ENCODE measurements at regions not wholly inside any gene's neighbourhood (a gene's known extent, or its start where the extent isn't known, plus 50 kb on each side); places are given as distances from the start of the nearest gene placed in this dataset.
A peak's percentile ranks its signal among the peaks of the same experiment; 100 is the strongest.

DNA sequence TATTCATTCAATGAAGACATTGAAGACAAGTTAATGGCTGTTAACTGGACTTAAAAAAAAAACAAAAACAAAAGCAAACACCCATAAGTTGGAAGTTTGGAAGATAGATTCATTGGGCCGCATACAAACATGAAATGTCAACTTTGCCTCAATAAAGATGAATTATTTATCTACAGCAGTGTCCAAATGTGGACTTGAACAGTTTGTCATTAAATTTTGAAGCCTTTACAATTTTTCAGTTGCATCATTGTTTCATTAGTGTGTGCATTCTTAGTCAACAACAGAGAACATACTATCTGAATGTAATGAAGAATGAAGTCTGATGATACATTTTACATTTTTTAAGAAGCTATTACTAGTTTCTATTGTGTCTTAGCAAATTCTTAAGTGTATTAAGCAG lies 152.1 kb downstream of the SLIT2 start:
- no peak for ATAC-seq

- ATAC-seq: no peak
Measured at GRCh38 chr4:20408611-20409010, 156.9 kb downstream of the SLIT2 start.

DNA sequence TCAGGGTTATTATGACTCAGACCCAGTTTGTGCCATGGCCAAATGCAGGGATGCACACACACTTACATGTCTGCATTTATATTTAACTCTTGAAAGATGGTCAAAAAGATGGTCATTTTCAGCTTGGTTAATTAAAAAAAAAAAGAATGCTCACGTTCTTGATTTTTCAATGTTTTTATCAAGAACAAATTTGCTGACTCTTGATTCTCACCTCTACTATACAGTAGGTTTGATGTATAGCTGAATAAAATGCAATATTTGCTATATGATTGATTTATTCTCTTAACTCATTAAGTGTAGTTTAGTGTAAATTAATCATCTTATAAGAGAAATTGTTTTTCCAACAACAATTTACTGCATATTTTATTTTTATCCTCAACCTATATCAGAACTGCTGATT lies 160.4 kb downstream of the SLIT2 start:
- ATAC-seq: no peak

- no peak for ATAC-seq
Measured at GRCh38 chr4:20416800-20417199, 165.1 kb downstream of the SLIT2 start.

DNA sequence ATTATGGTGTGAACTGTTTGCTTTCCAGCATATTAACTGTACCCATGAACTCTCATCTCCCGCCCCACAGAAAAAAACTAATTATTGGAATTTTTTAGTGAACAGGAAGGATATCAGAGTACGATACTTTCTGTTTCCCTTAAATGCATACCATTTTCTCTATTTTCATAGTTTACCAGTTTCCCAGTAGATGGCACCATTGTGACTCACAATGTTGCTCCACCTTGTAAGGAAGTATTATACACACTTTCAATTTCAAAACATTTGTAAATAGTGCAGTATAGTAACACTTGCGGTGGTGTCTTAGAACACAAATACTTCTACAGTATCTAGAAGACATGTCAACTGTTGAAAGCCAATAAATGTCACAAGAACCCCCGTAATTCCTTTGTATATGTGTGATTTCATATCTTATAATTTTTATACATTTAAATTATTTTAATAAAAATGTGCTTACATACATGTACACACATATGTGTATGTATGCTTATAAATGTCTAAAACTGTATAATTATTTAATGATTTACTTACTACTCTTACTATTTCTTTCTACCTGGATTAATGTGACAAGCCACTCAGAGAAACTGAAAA lies 167.3 kb downstream of the SLIT2 start:
- ATAC-seq: peak; percentile 83

DNA sequence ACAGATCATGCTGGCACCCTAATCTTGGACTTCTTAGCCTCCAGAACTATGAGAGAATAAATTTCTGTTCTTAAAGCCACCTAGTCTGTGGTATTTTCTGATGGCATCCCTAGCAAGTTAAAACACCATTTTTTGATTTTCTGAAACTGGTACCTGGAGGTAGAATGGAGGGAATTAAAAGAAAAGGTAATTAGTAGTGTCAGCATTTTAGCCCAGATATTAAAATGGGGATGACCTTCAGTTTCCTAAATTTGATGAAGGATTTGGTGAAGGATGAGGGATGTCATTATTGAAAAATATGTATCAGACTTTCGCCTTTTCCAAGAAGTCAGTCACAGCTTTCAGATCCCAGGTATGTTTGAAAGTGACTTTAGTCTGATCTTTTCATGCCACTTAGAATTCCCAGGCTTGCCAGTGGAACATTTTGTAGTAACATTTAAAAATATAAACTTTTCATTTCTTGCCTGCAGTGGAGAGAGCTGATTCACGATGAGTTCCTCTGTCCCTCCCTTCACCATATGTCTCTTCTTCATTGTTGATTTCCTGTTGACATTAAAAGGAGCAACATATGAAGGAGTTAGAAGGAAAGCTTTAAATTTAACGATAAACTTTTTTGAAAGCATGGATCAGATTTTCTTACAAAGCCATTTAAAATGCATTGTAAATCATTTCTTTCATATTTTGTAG lies 169.4 kb downstream of the SLIT2 start:
- no peak for ATAC-seq

DNA sequence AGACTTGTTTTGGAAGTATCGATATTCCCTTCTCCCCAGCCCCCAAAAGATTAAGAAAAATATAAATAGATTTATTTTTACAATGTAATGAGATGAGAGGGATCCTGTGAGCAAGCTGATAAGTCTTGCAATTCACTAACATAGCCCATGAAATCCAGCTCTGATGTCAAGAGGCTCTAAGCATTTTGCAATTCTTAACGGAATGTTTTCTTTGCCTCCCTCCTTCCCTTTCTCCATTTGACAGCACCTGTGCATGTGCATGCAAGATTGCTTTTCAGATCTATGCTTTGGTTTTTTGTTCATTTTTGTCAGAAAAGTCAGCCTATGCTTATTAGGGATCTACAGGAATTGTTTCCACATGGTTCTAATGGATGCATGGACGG lies 169.9 kb downstream of the SLIT2 start:
- ATAC-seq: no peak

DNA sequence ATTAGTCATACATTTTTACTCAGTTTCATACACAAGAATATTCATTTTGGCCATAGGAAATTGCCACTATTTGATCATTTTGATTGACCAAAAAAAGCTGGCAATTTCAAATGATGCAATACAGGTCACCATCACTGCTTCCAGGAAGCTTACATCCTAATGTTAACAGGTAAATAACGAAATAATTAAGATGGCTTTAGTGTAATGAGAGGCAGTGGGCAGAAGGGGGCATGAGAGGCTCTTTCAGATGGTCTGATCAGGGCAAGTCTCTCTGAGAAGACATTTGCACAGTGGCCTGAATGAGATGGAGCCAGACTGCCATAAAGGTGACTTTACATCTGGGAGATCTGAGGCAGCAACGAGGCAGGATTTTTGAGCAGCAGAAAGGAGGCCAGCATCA lies 170.7 kb downstream of the SLIT2 start:
- ATAC-seq: peak; percentile 65

DNA sequence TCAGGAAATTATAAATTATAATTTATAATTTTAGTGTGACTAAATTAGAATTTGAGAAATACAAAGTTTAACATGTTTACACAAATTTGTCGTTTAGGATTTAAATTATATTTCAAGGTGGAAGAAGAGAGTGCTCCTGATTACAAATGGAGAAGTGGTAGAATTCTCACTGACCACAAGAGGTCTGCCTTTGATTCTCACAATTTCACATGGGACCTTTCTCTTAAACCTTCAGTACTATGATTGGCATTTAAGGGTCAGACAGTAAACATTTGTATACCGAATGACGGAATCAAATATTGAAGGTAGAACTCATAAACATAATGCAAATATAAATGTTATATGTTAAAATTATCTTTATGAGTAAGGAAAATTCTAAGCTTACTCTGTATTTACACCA lies 171.7 kb downstream of the SLIT2 start:
- no peak for ATAC-seq

DNA sequence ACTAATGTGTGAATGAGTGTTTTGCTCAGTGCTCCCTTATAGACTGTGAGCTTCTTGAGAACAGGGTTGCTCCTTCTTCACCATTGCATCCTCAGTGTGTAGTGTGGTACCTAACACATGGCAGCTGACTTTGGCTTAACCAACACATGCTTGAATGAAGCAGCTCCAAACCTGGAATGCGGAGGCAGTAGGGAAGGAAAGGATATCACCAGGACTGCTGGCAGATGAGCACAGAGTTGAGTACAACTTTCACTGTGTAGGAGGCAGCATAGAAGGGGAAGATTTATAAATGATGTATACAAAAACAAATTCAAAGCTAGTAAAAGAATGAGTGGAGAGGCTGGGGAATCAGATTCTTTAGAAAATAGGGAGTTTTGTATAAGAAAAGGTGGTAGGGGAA lies 174.3 kb downstream of the SLIT2 start:
- ATAC-seq: no peak

GRCh38 chr4:20428436-20429160 lies 176.9 kb downstream of the SLIT2 start:
- no peak for ATAC-seq

DNA sequence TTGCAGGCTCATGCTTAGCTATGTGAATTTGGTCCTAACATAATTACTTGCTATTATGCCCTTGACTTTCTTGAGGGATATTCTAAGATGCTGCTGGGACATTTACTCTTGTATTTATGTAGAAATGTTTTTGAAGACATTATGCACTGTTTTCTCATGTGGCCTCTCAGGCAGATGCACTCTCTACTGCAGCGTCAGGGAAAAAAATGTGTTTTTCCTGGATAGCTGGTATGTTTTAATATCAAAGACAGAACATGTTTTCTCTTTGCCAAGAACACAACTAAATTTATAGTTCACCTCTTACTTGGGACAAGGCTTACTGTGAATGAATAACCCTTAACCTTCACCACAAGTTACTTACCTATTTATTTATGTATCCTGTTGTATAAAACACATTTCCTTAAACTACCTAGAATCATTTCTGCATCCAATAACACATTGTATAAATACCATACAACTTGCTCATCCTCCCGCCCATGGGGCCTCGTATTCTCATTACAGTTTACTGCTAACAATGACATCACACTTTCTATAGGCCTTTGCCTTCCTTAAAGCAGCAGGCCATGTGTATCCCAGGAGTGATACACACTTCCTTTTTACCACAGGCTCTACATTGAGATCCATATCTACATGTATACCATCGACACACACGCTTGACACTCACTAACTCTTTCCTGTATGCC lies 178.7 kb downstream of the SLIT2 start:
- ATAC-seq: no peak

GRCh38 chr4:20431543-20431951 lies 179.8 kb downstream of the SLIT2 start:
- no peak for ATAC-seq

- ATAC-seq: no peak
Measured at GRCh38 chr4:20432088-20432487, 180.4 kb downstream of the SLIT2 start.

- ATAC-seq: no peak
Measured at GRCh38 chr4:20433097-20433705, 181.5 kb downstream of the SLIT2 start.

DNA sequence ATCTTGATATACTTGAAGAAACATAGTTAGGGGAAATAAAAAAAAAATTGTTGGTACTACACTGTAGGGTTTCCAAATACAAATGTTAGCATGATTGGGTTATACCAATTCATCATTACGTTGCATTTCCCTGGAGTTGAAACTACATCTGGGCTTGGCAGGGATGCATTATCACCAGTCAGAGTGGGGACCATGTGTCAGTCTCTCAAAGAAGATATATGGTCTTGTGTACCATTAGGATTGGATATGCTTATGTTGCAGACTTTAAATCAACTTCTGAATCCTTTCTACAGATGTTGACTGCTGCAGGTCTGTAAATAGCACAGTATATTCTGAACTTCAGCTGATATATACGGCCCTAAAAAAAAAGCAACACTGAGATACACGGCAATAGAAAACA lies 188.5 kb downstream of the SLIT2 start:
- no peak for ATAC-seq

- ATAC-seq: no peak
Measured at GRCh38 chr4:20443015-20443805, 191.5 kb downstream of the SLIT2 start.

- no peak for ATAC-seq
Measured at GRCh38 chr4:20444599-20445337, 193.1 kb downstream of the SLIT2 start.

DNA sequence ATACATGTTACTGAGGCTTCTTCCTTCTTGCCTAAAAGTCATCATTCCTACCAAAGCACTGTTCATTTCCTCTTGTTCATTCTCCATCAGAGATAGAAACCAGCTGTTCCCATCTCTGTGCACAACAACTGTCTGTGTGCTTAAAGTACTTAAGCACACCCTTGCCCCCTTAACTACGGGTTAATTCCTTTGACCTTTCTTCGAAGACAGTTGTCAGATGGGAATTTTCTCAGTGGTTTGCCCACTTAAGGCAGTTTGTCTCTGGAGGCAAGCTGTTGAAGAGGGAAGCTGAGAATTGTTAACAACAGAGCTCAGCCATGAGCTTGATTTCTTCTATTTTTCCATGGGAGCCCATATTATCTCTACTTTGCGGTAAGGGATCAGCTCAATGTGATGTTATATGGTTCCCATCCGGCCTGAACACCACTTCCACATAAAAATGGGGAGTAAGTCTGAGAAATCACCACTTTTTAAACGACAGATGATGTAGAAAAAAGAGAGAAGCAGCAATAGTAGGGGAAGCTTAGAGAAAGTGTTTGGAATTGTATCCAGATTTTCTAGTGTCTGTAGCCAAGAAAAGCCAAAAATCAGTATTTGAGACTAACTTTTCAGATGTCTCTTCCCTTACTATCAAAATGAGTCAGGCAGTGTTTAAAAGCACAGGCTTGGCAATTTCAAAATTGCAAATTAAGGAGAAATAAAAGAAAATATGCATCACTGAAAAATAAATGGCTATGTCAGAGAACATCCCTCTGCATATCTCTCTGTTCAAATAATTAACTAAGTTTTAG lies 194.4 kb downstream of the SLIT2 start:
- no peak for ATAC-seq

- ATAC-seq: no peak
Measured at GRCh38 chr4:20447103-20447502, 195.4 kb downstream of the SLIT2 start.

DNA sequence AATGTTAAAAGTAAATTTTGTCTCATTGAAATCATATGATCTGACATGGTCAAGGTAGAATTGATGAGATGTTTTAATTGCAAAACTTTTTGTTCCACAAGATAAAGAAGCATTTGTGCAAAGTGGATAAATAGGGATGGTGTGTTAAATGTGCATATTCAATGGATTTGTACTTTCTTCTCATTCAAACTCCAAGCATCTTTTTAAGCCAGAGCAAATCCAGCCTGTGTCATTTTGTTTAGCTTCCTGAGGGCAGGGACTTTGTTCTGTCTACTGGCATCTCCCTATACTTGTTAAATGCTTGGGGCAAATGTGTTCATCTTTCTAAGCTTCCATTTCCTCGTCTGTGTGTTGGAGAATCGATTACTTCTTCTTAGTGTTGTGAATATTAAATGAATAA lies 200.3 kb downstream of the SLIT2 start:
- no peak for ATAC-seq

Data from esophagus mucosa (tissue), 1 donor.